Stimulated activated CD4-positive, alpha-beta T cell treated with anti-CD3 and anti-CD28 coated beads, Interleukin-12 subunit alpha, Interleukin-12 subunit beta, amount 100 ng/mL, for 24 hours (primary cell): ENCODE measurements at regions not wholly inside any gene's neighbourhood (a gene's known extent, or its start where the extent isn't known, plus 50 kb on each side); places are given as distances from the start of the nearest gene placed in this dataset.

ENCODE experiments used
- DNase-seq, 2 experiments: peaks; one replicate each; pipeline ENCODE4 v3.0.0-alpha.2; 2020; ENCODE audit warnings: low read depth in 2 of 2

DNA sequence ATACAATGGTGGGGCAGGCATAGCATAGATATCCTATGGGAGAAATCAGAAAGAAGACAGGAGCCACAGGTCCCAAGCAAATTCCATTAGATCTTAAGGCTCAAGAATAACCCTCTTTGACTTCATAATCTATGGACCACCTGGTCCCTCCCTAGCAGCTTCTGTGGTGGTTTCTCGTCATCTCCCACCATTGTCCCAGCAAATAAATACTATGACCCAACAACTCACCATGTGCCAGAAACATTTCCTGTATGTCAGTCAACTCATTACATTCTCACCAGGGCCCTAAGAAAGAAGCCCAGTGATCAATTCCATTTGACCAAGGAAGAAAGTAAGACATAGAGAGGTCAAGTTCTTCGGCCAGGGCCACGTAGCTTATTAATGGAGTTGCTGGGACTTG is 646.2 kb downstream of the VRK1 start:
- DNase-seq: no peak

DNA sequence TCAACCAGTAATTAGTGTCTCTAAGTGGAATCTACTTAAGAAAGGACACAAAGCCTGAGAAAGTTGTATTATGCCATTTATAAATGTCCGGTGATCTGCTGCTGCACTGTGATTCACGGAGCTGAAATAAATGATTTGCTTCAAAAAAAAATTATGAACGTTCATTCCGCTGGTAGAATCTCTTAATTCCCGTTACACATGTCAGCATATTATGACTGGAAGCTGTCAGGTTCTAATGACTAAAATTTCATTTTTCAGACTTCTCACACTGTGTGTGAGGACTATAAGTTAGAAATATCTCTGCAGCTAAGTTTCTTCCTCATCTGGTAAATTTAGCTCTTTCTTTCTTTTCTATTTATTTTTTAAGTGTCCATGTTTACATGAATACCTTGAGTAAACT is 647.1 kb downstream of the VRK1 start:
- DNase-seq: no peak

DNA sequence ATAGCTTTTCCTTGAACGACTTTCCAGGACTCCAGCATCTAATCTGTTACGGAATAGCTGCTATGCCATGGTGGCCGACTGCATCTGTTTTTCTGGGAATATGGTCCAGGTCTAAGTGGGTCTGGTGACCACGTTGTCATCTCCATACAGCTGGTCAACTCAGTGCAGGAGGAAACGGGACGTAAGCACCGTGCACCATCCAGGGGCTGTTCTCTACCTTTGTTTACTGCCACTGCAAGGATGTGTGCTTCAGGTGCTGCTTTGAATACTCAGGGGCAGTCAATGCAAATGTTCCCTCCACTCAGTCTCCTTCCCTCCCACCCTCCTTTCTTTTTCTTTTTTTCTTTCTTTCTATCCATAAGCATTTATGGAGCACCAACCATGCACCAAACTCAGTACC is 648.2 kb downstream of the VRK1 start:
- no peak for DNase-seq

DNA sequence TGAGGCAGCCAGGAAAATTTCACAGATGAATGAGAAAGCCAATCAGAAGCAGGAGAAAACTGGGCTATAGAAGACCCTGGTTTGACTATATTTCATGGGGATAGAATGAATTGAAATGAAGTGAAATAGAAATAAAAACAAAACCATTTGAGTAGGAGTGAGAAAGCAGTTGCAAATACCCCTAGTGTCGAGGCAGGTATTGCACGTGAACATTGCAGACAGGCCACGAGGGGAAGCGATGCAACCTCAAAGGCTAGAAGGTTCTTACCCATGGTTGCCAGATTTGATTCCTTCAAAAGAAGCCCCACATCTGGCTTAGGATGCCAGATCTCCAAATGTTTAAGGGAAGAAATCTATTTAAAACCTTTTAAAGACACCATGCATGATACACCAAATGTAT is 648.9 kb downstream of the VRK1 start:
- no peak for DNase-seq

GRCh38 chr14:97452314-97452713 is 655.1 kb downstream of the VRK1 start:
- DNase-seq: no peak

DNA sequence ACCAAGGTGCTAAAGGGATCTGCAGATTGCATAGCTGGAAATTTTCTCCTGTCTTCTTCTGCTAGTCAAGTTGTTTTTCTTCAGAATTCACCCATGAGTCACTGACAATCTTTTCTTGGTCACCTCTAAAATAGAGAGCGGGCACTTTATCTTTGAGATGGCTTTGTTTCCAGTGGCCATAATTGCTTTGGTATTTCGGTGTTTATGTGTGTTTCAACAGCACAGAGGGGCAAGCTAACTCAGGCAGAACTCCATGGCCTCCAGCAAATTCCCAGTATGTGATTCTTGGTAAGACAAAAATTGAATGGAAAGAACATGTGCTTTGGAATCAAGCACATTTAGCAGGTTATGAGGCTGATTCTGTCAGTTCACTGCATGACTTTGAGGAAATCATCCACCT is 656.8 kb downstream of the VRK1 start:
- no peak for DNase-seq

GRCh38 chr14:97456462-97456861 is 659.3 kb downstream of the VRK1 start:
- no peak for DNase-seq

DNA sequence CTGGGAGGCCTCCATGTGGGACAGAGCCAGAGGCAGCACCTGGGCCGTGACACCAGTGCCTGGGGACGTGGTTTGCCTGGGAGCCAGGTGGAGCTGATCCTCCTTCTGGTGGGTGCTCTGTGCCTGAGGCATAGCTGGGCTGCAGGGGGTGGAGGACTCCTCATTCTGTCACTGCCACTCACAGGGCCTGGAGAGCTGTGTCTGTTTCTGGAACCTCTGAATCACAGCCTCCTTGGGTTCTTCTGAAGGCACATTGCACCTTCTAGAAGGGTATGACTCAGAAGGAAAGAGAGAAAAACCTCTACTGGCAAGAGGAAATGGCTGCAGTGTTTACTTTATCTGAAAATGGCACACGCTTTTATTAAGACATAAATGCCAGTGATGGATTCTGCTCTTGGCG is 659.8 kb downstream of the VRK1 start:
- DNase-seq: peak; percentile 51 to 55

GRCh38 chr14:97457575-97458085 is 660.4 kb downstream of the VRK1 start:
- no peak for DNase-seq

GRCh38 chr14:97458255-97458654 is 661.1 kb downstream of the VRK1 start:
- DNase-seq: no peak

- peak; percentile 65 to 74 for DNase-seq
Observed at GRCh38 chr14:97458661-97459579, 661.7 kb downstream of the VRK1 start.

- no peak for DNase-seq
Observed at GRCh38 chr14:97462081-97462480, 664.9 kb downstream of the VRK1 start.

DNA sequence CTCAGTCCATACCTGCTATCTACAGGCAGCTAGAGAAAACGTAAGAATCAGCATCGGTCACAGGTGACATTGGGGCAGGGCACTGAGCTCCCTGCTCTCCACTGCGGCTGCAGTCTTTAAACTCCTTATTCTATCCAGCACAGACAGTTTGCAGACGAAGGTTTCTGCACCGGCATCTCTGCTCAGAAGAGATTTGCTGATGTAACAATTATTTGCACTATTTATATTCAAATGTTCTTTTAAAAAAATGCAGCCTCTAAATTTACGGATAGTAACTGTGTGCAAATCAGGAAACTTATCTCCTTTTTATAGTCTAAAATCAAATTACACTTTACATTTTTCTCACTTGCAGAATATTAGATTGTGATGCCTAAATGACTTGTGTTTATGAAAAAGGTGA is 671.0 kb downstream of the VRK1 start:
- no peak for DNase-seq

DNA sequence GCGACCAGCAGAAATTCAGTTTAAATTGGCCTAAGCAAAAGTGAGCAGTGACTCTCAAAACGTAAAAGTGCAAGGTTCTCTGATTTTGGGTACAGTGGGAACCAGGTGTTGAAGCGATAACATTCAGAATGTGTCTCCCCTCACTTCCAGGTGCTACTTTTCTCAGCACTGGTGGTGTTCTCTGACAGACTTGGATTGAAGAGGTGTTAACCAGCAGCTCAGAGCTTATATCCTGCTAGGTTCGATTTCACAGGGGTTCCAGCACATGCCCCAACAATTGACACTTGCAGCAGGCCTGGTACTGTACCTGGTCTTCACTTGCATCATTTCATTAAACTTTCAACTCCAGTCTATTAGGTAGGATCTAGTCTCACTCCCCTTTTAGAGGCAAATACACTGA is 680.2 kb downstream of the VRK1 start:
- no peak for DNase-seq

DNA sequence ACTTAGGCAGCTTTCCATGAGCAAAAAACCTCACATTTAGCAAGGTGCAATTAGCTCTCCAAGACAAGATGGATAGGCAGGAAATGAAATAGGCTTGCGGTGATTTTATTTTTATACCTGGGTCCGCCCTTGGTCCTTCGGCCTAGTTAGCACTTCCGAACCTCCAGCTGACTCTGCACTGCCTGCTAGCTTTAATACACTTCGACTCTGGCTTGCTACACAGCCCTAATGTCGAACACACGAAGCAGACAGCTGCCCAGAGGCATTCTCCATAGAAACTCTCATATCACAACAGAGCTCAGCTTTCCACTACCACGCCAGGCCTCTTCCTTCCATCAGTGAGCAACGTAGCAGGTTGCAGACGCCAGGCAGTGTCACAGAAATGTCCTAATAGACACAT is 688.0 kb downstream of the VRK1 start:
- no peak for DNase-seq

- no peak for DNase-seq
Observed at GRCh38 chr14:97486601-97487120, 689.5 kb downstream of the VRK1 start.

- DNase-seq: no peak
Observed at GRCh38 chr14:97489750-97490149, 692.6 kb downstream of the VRK1 start.

DNA sequence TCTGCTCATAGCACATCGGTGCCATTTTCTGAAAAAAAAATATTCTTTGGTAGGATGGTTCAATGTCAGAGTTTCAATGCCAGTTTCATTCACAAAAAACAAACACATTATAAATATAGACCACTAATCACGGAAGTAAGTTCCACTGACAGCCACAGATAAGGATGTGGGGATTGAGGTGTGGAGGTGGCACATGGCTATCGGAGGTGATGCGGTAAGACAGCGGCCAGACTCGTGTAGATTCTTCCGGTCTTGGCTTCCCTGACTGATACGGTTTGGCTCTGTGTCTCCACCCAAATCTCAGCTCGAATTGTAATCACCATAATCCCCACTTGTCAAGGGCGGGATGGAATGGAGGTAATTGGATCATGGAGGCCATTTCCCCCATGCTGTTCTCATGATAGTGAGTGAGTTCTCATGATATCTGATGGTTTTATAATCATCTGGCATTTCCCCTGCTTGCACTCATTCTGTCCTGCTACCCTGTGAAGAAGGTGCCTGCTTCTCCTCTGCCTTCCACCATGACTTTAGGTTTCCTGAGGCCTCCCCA is 693.4 kb downstream of the VRK1 start:
- DNase-seq: no peak

DNA sequence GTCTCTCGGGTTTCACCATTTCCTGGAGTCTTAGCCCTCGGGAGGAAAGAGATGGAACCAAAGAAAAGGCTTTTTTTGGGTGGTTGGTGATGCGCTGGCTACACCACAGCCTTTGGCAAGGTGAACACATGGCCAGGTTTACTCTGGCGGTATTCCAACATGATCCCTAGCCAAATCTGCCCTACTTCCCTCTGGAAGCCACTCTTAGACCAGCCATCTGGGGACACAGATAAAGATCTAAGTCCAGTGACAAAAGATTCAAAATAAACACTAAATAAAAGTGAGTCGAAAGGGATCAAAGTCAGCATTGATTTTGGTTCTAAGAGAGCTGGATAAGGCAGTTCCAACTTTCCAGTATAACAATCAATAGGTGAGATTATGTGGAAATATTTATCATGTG is 694.5 kb downstream of the VRK1 start:
- no peak for DNase-seq

- no peak for DNase-seq
Observed at GRCh38 chr14:97499790-97500481, 702.8 kb downstream of the VRK1 start.

GRCh38 chr14:97506626-97507025 is 709.4 kb downstream of the VRK1 start:
- no peak for DNase-seq

- no peak for DNase-seq
Observed at GRCh38 chr14:97513891-97514290, 716.7 kb downstream of the VRK1 start.
